Mesendoderm (in vitro differentiated cells): ENCODE measurements at regions not wholly inside any gene's neighbourhood (a gene's known extent, or its start where the extent isn't known, plus 50 kb on each side); places are given as distances from the start of the nearest gene placed in this dataset.

Experiments
- DNase-seq: peaks from one replicate; pipeline ENCODE4 v3.0.0; 2013
- H2AK5ac ChIP-seq: 2 replicates; pipeline ENCODE4 v1.6.1; 2013; ENCODE audit warnings: low read length, inconsistent platforms
- H2BK120ac ChIP-seq: 2 replicates; pipeline ENCODE4 v1.6.1; 2013; ENCODE audit warnings: low read depth, mild to moderate bottlenecking, low read length, moderate library complexity, mixed read lengths
- H2BK15ac ChIP-seq: replicated peaks from 2 replicates; pipeline ENCODE4 v1.6.1; 2013; ENCODE audit warnings: low read depth, mild to moderate bottlenecking, moderate library complexity
- H2BK5ac ChIP-seq: 2 replicates; pipeline ENCODE4 v1.6.1; 2013; ENCODE audit warnings: low read length, inconsistent platforms
- H3K18ac ChIP-seq: 2 replicates; pipeline ENCODE4 v1.6.1; 2013; ENCODE audit warnings: mild to moderate bottlenecking, low read length, mixed read lengths
- H3K23ac ChIP-seq: one replicate; pipeline ENCODE4 v1.6.1; 2013; ENCODE audit warnings: low read length
- H3K27ac ChIP-seq: 2 replicates; pipeline ENCODE4 v1.5.1; 2013; ENCODE audit warnings: low read depth, mild to moderate bottlenecking, inconsistent platforms, low read length, moderate library complexity
- H3K27me3 ChIP-seq: 2 replicates; pipeline ENCODE4 v1.6.1; 2013; ENCODE audit warnings: low read length, control low read depth, mild to moderate bottlenecking, inconsistent platforms; ENCODE audit not compliant: insufficient read depth, poor library complexity
- H3K36me3 ChIP-seq: 2 replicates; pipeline ENCODE4 v1.6.1; 2013; ENCODE audit warnings: low read length, inconsistent platforms; ENCODE audit not compliant: control insufficient read depth, insufficient read depth
- H3K4ac ChIP-seq: one replicate; pipeline ENCODE4 v1.6.1; 2013; ENCODE audit warnings: low read depth, mild to moderate bottlenecking, low read length, moderate library complexity
- H3K4me1 ChIP-seq: 2 replicates; pipeline ENCODE4 v1.6.1; 2013; ENCODE audit warnings: low read depth, low read length, inconsistent platforms; ENCODE audit not compliant: control insufficient read depth
- H3K4me2 ChIP-seq: 2 replicates; pipeline ENCODE4 v1.6.1; 2013; ENCODE audit warnings: low read length
- H3K4me3 ChIP-seq: 2 replicates; pipeline ENCODE4 v1.5.1; 2013; ENCODE audit warnings: mild to moderate bottlenecking, low read length
- H3K56ac ChIP-seq: one replicate; pipeline ENCODE4 v1.6.1; 2013; ENCODE audit warnings: low read length
- H3K79me1 ChIP-seq: 2 replicates; pipeline ENCODE4 v1.6.1; 2013; ENCODE audit warnings: low read length, inconsistent platforms
- H3K79me2 ChIP-seq: 2 replicates; pipeline ENCODE4 v1.6.1; 2013; ENCODE audit warnings: mild to moderate bottlenecking, low read length; ENCODE audit not compliant: control insufficient read depth, insufficient read depth
- H3K9ac ChIP-seq: 2 replicates; pipeline ENCODE4 v1.6.1; 2013; ENCODE audit warnings: low read length, inconsistent platforms
- H4K5ac ChIP-seq: one replicate; pipeline ENCODE4 v1.6.1; 2013; ENCODE audit warnings: low read length
- H4K8ac ChIP-seq: one replicate; pipeline ENCODE4 v1.6.1; 2013; ENCODE audit warnings: low read depth, mild to moderate bottlenecking, control low read depth, low read length, moderate library complexity
- WGBS: extraction: QIAGEN DNeasy Blood & Tissue Kit; methylation state at CpG from one replicate; pipeline ENCODE4 v1.1.7; 2013; ENCODE audit warnings: low lambda C conversion rate, missing lambda C conversion rate; ENCODE audit not compliant: insufficient coverage; ENCODE audit errors: extremely low coverage; 5-methylcytosine and 5-hydroxymethylcytosine counted together

DNA sequence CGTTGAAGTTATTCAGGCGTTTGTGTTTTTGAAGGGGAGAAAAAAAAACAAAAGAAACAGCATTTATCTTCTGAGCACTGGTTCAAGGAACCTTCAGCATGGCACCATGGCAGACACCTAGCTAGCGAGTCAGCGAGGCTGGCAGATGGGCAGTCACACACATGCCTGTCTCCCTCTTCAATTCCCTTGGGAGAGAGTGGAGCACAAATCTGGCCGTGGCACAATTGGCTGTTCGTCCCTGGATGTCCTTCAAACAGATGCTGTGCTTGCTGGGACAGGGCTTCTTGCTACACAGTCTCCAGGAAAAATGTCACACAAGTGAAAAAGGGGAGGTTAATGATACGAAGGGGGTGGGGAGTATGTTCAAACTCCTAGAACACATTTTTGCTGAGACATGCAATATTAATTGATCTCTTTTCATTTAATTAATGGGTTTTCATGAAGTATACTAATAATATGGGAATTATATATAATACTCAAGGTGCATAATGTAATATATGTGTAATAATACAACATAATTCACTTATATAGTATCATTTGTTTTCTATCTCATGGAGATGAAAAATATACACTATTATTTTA, 1674.5 kb upstream of the SLC10A2 start:
- no peaks in the 10 kb centered on the region for H3K36me3 ChIP-seq
- H3K27me3 ChIP-seq = no peaks in the 10 kb centered on the region
- no peak overlapping the region for H4K8ac ChIP-seq
- H3K4me2 ChIP-seq = no peak overlapping the region
- H2AK5ac ChIP-seq = no peak overlapping the region
- H4K5ac ChIP-seq = no peak overlapping the region
- WGBS = no CpG with 5 or more reads among the region's 7 CpGs
- H3K4me3 ChIP-seq = no peak overlapping the region
- no peak overlapping the region for H2BK5ac ChIP-seq
- no peak overlapping the region for H3K9ac ChIP-seq
- H2BK120ac ChIP-seq = no peak overlapping the region
- H2BK15ac ChIP-seq = no peak overlapping the region
- DNase-seq = no peak
- H3K79me2 ChIP-seq = no peaks in the 10 kb centered on the region
- H3K56ac ChIP-seq = no peak overlapping the region
- H3K79me1 ChIP-seq = no peaks in the 10 kb centered on the region
- H3K18ac ChIP-seq = no peak overlapping the region
- no peak overlapping the region for H3K23ac ChIP-seq
- no peak overlapping the region for H3K27ac ChIP-seq
- H3K4me1 ChIP-seq = no peaks in the 10 kb centered on the region
- H3K4ac ChIP-seq = no peak overlapping the region

DNA sequence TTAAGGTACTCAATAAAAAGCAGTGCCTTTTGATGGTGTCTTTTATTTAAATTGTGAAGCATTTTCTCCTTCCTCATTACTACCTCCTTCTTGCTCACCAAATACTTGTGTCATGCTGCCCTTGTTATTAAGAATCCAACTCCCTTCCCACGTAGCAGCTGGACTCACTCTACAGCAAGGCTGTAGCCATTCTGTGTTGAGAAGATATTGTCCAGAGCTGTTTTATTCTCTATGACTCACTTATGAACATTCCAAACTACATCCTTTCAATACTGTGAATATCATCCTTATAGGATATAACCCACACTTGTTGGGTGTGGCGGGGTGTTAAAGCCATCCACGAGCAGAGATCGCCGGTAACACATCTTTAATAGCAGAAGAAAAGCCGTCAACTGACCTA, 1671.5 kb upstream of the SLC10A2 start:
- Histone ChIP-seq H3K4me3 (no peak overlapping the region), H2BK15ac (no peak overlapping the region)

DNA sequence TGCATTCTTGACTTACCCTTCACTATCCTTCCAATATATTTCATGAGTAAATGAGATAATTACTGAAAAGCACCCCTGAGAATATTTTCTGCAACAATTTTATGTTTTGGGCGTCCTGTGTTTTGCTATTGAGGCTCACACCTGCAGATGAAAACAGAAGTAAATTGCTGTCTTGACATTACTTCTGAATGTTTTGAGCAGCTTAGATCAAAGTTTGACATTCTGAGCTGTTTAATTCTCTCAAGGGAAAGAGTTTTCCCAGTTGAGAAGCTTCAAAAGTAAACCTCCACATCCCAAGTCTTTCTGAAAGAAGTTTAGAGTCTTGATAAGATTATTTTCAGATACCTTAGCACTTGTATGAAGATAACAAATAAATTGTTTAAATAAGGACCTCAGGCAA, 1667.2 kb upstream of the SLC10A2 start:
- Histone ChIP-seq H4K5ac (no peak overlapping the region), H3K36me3 (no peaks in the 10 kb centered on the region), H3K9ac (no peak overlapping the region), H3K18ac (no peak overlapping the region), H3K27me3 (no peaks in the 10 kb centered on the region), H3K4me2 (no peak overlapping the region), H3K4me3 (no peak overlapping the region), H3K79me1 (no peaks in the 10 kb centered on the region), H2BK120ac (no peak overlapping the region), H2AK5ac (no peak overlapping the region), H3K27ac (no peak overlapping the region), H3K23ac (no peak overlapping the region), H2BK15ac (no peak overlapping the region), H3K79me2 (no peaks in the 10 kb centered on the region), H4K8ac (no peak overlapping the region), H2BK5ac (no peak overlapping the region), H3K56ac (no peak overlapping the region), H3K4me1 (no peaks in the 10 kb centered on the region), H3K4ac (no peak overlapping the region)
- no CpG with 5 or more reads among the region's 1 CpG for WGBS
- DNase-seq = no peak

More for the DNA sequence above, 1671.5 kb upstream of the SLC10A2 start:
- no peak overlapping the region for H2BK5ac ChIP-seq
- no peak overlapping the region for H4K5ac ChIP-seq
- no peaks in the 10 kb centered on the region for H3K79me1 ChIP-seq
- no peak overlapping the region for H3K4me2 ChIP-seq
- no peak overlapping the region for H3K9ac ChIP-seq
- H3K4ac ChIP-seq = no peak overlapping the region
- no peak overlapping the region for H3K56ac ChIP-seq
- H3K4me1 ChIP-seq = no peaks in the 10 kb centered on the region
- no CpG with 5 or more reads among the region's 6 CpGs for WGBS
- H3K18ac ChIP-seq = no peak overlapping the region
- no peak overlapping the region for H2AK5ac ChIP-seq
- H3K27me3 ChIP-seq = no peaks in the 10 kb centered on the region
- no peak overlapping the region for H3K27ac ChIP-seq
- no peak overlapping the region for H4K8ac ChIP-seq
- no peak for DNase-seq
- no peaks in the 10 kb centered on the region for H3K79me2 ChIP-seq
- no peaks in the 10 kb centered on the region for H3K36me3 ChIP-seq
- H3K23ac ChIP-seq = no peak overlapping the region
- no peak overlapping the region for H2BK120ac ChIP-seq

DNA sequence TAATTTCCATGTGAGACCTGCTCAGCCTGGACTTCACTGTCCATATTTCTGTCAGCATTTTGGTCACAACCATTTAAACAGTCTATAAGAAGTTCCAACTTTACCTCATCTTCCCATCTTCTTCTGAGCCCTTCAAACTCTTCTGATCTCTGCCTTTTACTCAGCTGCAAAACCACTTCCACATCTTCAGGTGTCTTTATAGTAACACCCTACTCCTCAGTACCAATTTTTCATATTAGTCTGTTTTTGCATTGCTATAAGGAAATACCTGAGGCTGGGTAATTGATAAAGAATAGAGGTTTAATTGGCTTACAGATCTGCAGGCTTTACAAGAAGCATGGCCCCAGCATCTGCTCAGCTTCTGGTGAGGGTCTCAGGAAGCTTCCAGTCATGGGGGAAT, 1648.9 kb upstream of the SLC10A2 start:
- Histone ChIP-seq H3K4me2 (no peak overlapping the region), H3K27ac (no peak overlapping the region)

DNA sequence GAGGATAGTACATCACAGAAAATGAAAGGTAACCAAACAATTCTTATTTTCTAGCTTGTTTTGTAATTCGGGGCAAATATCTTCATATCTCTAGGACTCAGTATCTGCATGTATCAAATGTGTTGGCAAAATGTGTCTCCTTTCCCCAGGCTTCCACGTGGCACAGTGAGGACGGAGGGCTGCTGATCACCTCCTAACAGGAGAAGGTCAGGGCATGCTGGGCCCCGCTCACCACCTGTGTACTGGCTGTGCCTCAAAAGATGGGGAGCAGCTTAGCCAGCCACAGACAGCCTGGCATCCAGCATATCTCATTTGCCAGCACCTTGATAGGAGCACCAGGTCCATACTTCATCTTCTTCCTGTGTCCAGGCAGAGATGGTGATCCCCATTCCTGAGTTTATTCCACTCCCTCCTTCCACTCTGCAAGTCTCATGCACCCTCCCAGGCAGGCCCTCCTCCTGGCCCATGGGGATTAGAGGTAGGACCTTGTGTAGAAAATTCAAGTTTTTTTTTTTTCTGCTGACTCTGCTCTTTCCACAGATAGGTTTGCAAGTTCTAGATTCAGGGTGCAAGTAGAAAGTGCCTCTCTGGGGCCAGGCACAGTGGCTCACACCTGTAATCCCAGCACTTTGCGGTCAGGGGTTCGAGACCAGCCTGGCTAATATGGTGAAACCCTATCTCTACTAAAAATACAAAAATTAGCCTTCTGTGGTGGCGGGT, 1639.0 kb upstream of the SLC10A2 start:
- no peaks in the 10 kb centered on the region for H3K27me3 ChIP-seq
- H3K9ac ChIP-seq = no peak overlapping the region
- no peak overlapping the region for H2BK15ac ChIP-seq
- no peak overlapping the region for H3K27ac ChIP-seq
- H3K36me3 ChIP-seq = no peaks in the 10 kb centered on the region
- H3K4me1 ChIP-seq = no peaks in the 10 kb centered on the region
- no peak overlapping the region for H3K4ac ChIP-seq
- H3K56ac ChIP-seq = no peak overlapping the region
- H2AK5ac ChIP-seq = no peak overlapping the region
- no peaks in the 10 kb centered on the region for H3K79me1 ChIP-seq
- no peak overlapping the region for H3K4me2 ChIP-seq
- no CpG with 5 or more reads among the region's 7 CpGs for whole genome bisulfite sequencing
- DNase-seq = no peak
- no peak overlapping the region for H4K5ac ChIP-seq
- no peak overlapping the region for H2BK5ac ChIP-seq
- H4K8ac ChIP-seq = no peak overlapping the region
- H3K23ac ChIP-seq = no peak overlapping the region
- H3K18ac ChIP-seq = no peak overlapping the region
- H2BK120ac ChIP-seq = no peak overlapping the region
- H3K79me2 ChIP-seq = no peaks in the 10 kb centered on the region
- no peak overlapping the region for H3K4me3 ChIP-seq

More for the DNA sequence above, 1648.9 kb upstream of the SLC10A2 start:
- Histone ChIP-seq H2BK120ac (no peak overlapping the region), H3K36me3 (no peaks in the 10 kb centered on the region), H3K27me3 (no peaks in the 10 kb centered on the region), H3K4me1 (no peaks in the 10 kb centered on the region), H2BK5ac (no peak overlapping the region), H4K5ac (no peak overlapping the region), H2BK15ac (no peak overlapping the region), H3K4ac (no peak overlapping the region), H3K18ac (no peak overlapping the region), H3K56ac (no peak overlapping the region), H3K79me1 (no peaks in the 10 kb centered on the region), H3K4me3 (no peak overlapping the region), H4K8ac (no peak overlapping the region), H3K79me2 (no peaks in the 10 kb centered on the region), H2AK5ac (no peak overlapping the region), H3K23ac (no peak overlapping the region), H3K9ac (no peak overlapping the region)
- no peak for DNase-seq

DNA sequence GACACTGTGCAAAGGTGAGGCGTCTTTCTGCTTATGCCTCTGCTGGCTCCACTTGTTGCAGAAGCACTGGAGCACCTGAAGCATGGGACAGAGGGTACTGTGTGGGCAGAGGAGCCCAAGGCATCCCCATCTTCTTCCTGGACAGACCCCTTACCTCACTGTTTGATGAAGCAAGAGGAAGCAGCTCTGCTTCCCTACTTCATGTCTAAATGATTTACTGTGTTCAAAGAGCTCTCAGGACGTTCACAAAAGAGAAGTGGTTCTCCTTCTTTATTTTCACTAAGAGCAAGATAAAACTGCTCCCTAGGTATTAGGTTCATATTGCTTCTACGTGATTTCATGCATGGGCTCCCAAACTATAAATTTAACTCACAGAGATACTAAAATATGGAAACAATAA, 1635.4 kb upstream of the SLC10A2 start:
- DNase-seq = no peak
- Histone ChIP-seq H3K4me3 (no peak overlapping the region), H3K79me1 (no peaks in the 10 kb centered on the region)

More for the DNA sequence above, 1635.4 kb upstream of the SLC10A2 start:
- H2BK15ac ChIP-seq = no peak overlapping the region
- H2BK5ac ChIP-seq = no peak overlapping the region
- no peaks in the 10 kb centered on the region for H3K4me1 ChIP-seq
- H3K79me2 ChIP-seq = no peaks in the 10 kb centered on the region
- no peak overlapping the region for H4K8ac ChIP-seq
- no peak overlapping the region for H4K5ac ChIP-seq
- no peak overlapping the region for H3K23ac ChIP-seq
- no peaks in the 10 kb centered on the region for H3K27me3 ChIP-seq
- H3K4me2 ChIP-seq = no peak overlapping the region
- no peak overlapping the region for H3K56ac ChIP-seq
- no peak overlapping the region for H3K27ac ChIP-seq
- H3K18ac ChIP-seq = no peak overlapping the region
- no CpG with 5 or more reads among the region's 3 CpGs for WGBS
- no peak overlapping the region for H2BK120ac ChIP-seq
- H3K36me3 ChIP-seq = no peaks in the 10 kb centered on the region
- no peak overlapping the region for H3K9ac ChIP-seq
- no peak overlapping the region for H3K4ac ChIP-seq
- H2AK5ac ChIP-seq = no peak overlapping the region
